ENCODE measurements at regions not wholly inside any gene's neighbourhood (a gene's known extent, or its start where the extent isn't known, plus 50 kb on each side); places are given as distances from the start of the nearest gene placed in this dataset.

DNA sequence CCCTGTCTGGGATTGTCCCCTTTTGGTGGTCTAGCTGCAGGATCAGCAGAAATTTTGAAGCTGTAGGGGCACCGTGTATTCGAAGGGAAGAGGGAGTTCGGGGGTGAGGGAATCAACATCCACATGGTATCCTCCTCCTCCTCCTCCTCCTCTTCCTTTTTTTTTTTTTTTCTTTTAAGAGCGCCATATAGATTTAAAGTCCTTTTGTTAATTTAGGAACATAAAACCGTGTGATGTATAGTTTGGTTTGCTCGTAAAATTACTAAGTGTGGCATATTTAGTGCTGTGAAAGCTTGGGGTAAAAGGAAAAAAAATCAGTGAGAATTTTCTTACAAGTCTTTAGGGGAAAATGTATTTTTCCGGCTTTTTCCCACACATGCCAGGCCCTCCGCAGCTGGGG is 50.1 kb upstream of the GSE1 start:
- Histone ChIP-seq H3K9me3 (ENCODE audit: low read length) (no peaks in the 10 kb centered on the region), H3K9me2 (ENCODE audit: insufficient read depth, low read length) (no peaks in the 10 kb centered on the region), H3K27ac (ENCODE audit: low read length) (no peak overlapping the region), H3K27me3 (ENCODE audit: insufficient read depth, low read depth, low read length) (no peaks in the 10 kb centered on the region), H3K4me2 (ENCODE audit: low read length) (no peak overlapping the region), H3K4me3 (ENCODE audit: low read length) (peak overlapping the region; percentile 46), H4K20me1 (ENCODE audit: insufficient read depth) (peaks cover 38% of the 10 kb centered on the region), H3K79me2 (replicated peaks; ENCODE audit: insufficient read depth, low read length) (peaks cover 95% of the 10 kb centered on the region), H3K36me3 (ENCODE audit: insufficient read depth, low read length) (no peaks in the 10 kb centered on the region), H3F3A (ENCODE audit: insufficient read depth, low read length, poor library complexity, severe bottlenecking) (no peaks in the 10 kb centered on the region), H3K9ac (ENCODE audit: low read length) (no peak overlapping the region), H2AFZ (ENCODE audit: low read depth, low read length) (no peak overlapping the region)
- TF ChIP-seq MXI1 (conservative IDR thresholded peaks at IDR 0.05; ENCODE audit: poor library complexity, severe bottlenecking), result no peak
- TF ChIP-seq, protein P1, sequence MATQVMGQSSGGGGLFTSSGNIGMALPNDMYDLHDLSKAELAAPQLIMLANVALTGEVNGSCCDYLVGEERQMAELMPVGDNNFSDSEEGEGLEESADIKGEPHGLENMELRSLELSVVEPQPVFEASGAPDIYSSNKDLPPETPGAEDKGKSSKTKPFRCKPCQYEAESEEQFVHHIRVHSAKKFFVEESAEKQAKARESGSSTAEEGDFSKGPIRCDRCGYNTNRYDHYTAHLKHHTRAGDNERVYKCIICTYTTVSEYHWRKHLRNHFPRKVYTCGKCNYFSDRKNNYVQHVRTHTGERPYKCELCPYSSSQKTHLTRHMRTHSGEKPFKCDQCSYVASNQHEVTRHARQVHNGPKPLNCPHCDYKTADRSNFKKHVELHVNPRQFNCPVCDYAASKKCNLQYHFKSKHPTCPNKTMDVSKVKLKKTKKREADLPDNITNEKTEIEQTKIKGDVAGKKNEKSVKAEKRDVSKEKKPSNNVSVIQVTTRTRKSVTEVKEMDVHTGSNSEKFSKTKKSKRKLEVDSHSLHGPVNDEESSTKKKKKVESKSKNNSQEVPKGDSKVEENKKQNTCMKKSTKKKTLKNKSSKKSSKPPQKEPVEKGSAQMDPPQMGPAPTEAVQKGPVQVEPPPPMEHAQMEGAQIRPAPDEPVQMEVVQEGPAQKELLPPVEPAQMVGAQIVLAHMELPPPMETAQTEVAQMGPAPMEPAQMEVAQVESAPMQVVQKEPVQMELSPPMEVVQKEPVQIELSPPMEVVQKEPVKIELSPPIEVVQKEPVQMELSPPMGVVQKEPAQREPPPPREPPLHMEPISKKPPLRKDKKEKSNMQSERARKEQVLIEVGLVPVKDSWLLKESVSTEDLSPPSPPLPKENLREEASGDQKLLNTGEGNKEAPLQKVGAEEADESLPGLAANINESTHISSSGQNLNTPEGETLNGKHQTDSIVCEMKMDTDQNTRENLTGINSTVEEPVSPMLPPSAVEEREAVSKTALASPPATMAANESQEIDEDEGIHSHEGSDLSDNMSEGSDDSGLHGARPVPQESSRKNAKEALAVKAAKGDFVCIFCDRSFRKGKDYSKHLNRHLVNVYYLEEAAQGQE (IDR thresholded peaks at IDR 0.05; ENCODE audit: borderline replicate concordance), result no peak
- no peak for TF ChIP-seq EZH2 (IDR thresholded peaks at IDR 0.05; ENCODE audit: borderline replicate concordance, insufficient read depth, low read length, poor library complexity, severe bottlenecking)
- TF ChIP-seq TAF1 (IDR thresholded peaks at IDR 0.05; ENCODE audit: low read depth), result no peak
- TF ChIP-seq EP300 (conservative IDR thresholded peaks at IDR 0.05; ENCODE audit: poor library complexity, severe bottlenecking), result no peak
- no peak for TF ChIP-seq POLR2AphosphoS5 (IDR thresholded peaks at IDR 0.05)
- TF ChIP-seq RAD21 (conservative IDR thresholded peaks at IDR 0.05), result no peak
- TF ChIP-seq, protein P2, sequence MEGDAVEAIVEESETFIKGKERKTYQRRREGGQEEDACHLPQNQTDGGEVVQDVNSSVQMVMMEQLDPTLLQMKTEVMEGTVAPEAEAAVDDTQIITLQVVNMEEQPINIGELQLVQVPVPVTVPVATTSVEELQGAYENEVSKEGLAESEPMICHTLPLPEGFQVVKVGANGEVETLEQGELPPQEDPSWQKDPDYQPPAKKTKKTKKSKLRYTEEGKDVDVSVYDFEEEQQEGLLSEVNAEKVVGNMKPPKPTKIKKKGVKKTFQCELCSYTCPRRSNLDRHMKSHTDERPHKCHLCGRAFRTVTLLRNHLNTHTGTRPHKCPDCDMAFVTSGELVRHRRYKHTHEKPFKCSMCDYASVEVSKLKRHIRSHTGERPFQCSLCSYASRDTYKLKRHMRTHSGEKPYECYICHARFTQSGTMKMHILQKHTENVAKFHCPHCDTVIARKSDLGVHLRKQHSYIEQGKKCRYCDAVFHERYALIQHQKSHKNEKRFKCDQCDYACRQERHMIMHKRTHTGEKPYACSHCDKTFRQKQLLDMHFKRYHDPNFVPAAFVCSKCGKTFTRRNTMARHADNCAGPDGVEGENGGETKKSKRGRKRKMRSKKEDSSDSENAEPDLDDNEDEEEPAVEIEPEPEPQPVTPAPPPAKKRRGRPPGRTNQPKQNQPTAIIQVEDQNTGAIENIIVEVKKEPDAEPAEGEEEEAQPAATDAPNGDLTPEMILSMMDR (IDR thresholded peaks at IDR 0.05; ENCODE audit: poor library complexity, severe bottlenecking), result no peak
- no peak for TF ChIP-seq SMC3 (conservative IDR thresholded peaks at IDR 0.05; ENCODE audit: poor library complexity)

Small RNAs in the stretch of these regions (small RNA-seq; reads per million reads assigned to genes)
- 0 reads per million in 3 experiments for gene COX6CP16
- 0 reads per million in 3 experiments for gene MIR5093
